ENCODE measurements at regions not wholly inside any gene's neighbourhood (a gene's known extent, or its start where the extent isn't known, plus 50 kb on each side); places are given as distances from the start of the nearest gene placed in this dataset.

DNA sequence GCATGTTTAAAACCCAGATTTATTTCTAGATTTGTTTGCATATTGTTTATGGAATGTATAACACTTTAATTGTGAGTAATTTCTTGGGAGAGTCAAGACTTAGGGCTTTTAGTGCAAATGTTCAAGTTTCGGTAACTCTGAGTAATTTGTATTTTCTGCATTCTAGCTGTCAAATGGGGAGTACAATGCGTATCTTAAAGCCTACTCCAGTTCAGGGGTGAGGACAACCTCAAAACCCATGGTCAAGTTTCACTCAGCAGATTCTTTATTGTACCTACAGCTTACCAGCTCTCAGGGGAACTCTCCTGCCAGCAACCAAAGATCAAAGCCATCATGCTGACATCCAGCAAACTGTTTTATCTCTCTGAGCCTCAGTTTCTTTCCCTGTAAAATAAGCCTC lies 458.6 kb upstream of the JARID2 start:
- ATAC-seq (no peak), DNase-seq (ENCODE audit: missing footprints) (no peak)
- intact Hi-C loops (cut with DNase I): no loop called here

DNA sequence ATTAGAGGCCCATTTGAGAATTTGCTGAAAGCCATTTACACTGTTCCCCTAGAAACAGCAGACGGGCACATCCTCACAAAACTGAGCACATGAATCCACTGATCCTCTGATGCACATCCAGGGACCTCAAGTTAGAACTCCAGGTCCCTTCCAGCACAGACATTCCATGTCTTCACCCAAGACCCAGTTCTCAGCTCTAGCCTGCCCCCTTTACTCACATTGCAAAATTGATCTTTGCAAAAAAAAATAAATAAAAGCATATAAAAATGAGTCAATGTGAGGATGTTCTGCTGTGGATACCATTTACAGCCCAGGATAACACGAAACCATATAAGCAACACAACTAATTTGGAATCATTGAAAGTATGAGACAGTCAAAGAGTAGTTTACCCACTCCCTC lies 458.2 kb upstream of the JARID2 start:
- intact Hi-C loops (cut with DNase I): no loop called here
- DNase-seq (ENCODE audit: missing footprints) (no peak), ATAC-seq (no peak)

GRCh38 chr6:14789996-14790395 lies 455.9 kb upstream of the JARID2 start:
- intact Hi-C loops (cut with DNase I): no loop called here
- no peak for DNase-seq (ENCODE audit: missing footprints)

GRCh38 chr6:14790976-14791375 lies 454.9 kb upstream of the JARID2 start:
- ATAC-seq (no peak), DNase-seq (ENCODE audit: missing footprints) (no peak)
- intact Hi-C loops (cut with DNase I): no loop called here

More at GRCh38 chr6:14789996-14790395, 455.9 kb upstream of the JARID2 start:
- no peak for ATAC-seq

DNA sequence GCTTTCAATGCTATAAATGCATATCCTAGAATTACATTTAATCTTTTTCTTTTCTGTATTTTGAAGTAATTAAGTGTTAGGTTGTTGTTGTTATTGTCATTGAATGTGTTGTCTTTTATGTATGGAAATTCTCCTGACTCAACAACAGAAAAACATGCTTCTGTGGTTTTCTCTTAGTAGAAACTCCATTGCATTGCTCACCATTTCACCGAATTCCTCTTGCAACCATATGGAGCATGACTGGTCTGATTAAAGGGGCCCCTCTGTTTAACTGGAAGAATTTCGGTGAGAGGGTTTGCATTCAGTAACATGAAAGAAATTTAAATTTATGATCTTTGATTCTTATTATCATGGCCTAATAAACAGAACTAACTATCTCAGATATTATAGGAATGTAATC lies 454.3 kb upstream of the JARID2 start:
- ATAC-seq (no peak), DNase-seq (ENCODE audit: missing footprints) (no peak)
- intact Hi-C loops (cut with DNase I): no loop called here

DNA sequence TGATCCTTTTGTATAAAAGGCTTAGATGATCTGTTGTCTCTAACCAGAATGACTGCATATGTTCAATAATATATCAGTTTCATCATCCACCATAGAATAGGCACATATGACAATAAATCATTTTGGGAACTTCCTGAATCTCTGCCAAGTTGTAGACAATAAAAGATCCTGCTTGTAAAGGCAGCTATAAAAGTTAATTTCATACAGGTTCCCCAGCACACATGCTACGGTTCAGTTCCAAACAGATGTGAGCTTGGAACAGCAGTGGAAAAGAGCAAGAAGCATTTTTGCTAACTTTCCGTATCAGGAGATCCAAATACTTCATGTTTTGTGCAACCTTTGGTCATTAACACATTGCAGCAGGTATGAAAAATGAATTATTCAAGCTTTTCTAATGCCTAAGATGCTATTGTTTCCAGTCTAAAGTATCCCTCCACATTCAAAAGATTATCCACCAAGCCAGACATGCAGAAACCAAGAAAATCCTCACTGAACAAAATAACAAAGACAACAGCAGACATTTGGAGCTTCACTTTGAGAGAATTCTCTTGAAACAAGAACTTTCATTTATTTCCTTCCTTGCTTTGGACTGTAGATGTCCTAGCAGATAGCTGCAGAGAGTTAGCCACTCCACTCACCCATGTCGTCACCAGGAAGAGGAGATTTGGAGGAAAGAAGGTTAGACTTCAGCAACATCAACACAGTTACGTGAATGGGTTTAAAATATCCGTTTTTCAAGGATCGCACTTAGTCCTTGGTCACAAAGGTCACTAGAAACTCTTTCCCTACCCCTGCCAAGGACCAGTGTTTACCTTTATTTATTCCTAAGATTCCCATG lies 453.5 kb upstream of the JARID2 start:
- ATAC-seq: no peak
- intact Hi-C loops (cut with DNase I): no loop called here
- no peak for DNase-seq (ENCODE audit: missing footprints)

DNA sequence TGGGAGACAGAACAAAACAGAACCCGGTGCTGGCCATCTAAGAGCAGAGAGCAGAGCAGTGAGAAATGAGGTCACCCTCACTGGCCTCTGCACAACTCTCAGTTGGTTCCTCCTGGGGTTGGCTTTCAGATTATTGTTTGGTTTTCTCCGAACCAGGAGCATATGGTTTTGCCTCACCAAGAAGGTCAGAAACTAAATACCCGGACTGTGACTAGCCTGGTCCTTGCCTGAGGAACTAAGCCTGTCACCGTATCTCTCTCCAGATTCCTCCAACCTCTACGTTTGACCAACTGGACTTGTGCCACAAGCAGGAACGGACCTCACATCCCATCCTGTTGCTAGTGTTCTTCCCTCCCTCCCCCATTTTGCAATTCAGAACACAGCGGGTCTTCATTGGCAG lies 450.4 kb upstream of the JARID2 start:
- ATAC-seq (no peak), DNase-seq (ENCODE audit: missing footprints) (no peak)
- intact Hi-C loops (cut with DNase I): no loop called here

- DNase-seq (ENCODE audit: missing footprints) (no peak), ATAC-seq (no peak)
- intact Hi-C loops (cut with DNase I): no loop called here
Observed at GRCh38 chr6:14796974-14797762, 448.7 kb upstream of the JARID2 start.

DNA sequence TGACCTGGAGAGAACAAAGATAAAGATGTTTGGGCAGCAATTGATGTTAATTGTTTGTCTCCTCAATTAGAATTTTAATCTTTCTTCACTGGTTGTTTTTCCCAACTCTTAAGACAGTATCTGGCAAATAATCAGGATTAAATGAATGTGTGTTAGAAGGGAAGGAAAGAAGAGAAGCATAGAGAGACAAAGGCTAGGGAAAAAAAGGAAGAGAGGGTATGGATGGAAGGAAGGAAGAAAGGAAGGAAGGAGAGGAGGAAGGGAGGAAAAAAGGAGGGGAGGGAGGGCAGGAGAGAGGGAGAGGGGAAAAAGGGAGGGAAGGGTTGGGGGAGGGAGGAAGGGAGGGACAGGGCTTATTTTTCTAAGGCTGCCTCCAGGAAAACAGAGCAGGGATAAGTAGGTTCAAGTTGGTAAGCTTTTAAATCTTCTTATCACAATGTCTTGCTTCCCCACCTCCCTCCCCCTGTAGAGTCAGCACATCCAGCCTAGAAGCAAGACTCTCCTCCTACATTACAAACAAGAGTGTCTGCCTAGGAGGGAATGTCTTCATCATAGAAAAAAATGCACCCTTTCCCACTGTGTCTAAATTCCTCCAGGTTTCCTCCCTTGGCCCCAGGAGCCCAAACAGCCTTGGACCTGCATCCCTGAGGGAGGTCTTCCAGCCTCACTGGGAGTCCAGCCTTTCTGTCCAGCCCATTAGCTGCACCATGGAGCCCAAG lies 447.8 kb upstream of the JARID2 start:
- intact Hi-C loops (cut with DNase I): no loop called here
- DNase-seq (ENCODE audit: missing footprints): no peak
- no peak for ATAC-seq

GRCh38 chr6:14798594-14798982 lies 447.3 kb upstream of the JARID2 start:
- intact Hi-C loops (cut with DNase I): no loop called here
- DNase-seq (ENCODE audit: missing footprints): no peak
- no peak for ATAC-seq

DNA sequence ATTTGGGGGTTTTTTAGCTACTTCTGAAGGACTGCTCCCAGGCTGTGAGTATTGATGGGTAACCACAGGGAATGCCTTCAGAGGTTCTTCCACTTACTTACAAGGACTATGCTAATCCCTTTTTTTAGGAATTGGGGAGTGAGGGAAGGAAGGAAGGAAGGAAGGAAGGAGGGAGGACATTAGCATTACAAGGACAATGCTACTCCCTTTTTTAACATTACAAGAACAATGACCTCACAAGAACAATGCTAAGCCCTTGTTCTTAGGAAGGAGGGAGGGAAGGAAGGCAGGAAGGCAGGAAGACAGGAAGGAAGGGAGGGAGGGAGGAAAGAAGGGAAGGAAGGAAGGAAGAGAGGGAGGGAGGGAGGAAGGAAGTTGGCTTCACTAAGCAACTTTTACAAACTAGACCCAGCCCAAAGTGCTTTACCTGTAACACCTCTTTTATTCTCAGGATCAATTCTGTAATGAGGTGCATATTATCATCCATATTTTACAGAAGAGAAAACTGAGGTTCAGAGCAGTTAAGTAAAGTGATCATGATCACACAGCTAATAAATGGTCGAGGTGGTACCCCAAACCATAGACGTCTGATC lies 446.8 kb upstream of the JARID2 start:
- DNase-seq (ENCODE audit: missing footprints) (no peak), ATAC-seq (no peak)
- intact Hi-C loops (cut with DNase I): no loop called here

GRCh38 chr6:14799928-14800327 lies 445.9 kb upstream of the JARID2 start:
- peak; percentile 95 for ATAC-seq
- intact Hi-C loops (cut with DNase I): loop anchor here (10.0 kb wide), 1 partner anchor 585 kb away; no protein-coding TSS in a partner anchor

DNA sequence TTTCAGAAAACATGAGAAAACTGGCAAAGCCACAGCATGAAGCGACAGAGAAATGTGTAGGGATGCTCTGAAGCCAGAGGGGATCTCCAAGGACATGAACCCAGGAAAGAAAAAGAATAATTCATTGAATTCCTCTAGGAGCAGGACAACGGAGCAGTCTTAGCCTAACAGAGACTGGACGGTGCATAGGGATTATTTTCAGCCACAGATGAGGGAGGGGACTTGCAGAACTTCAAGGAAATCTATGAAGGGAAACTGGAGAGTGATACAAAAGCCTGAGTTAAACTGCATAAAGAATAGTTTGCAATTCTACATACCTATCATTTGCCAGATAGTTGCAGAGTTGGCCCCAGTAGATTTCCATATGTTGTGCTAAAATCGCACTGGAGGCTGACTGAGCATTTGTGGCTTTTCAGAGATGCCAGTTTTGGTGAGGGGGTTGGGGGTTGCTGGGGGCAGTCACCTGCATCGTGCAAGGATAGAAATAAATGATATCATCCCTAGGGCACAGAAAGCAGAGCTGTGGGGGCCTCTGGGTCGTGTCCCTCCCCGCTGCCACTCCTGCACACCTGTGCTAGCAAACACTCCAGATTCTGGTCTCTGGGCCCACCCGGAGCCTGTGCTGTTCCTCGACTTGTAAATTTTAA lies 443.2 kb upstream of the JARID2 start:
- ATAC-seq (no peak), DNase-seq (ENCODE audit: missing footprints) (no peak)
- intact Hi-C loops (cut with DNase I): loop anchor here (10.0 kb wide), 1 partner anchor 588 kb away; no protein-coding TSS in a partner anchor

More at GRCh38 chr6:14799928-14800327, 445.9 kb upstream of the JARID2 start:
- DNase-seq (ENCODE audit: missing footprints): no peak

DNA sequence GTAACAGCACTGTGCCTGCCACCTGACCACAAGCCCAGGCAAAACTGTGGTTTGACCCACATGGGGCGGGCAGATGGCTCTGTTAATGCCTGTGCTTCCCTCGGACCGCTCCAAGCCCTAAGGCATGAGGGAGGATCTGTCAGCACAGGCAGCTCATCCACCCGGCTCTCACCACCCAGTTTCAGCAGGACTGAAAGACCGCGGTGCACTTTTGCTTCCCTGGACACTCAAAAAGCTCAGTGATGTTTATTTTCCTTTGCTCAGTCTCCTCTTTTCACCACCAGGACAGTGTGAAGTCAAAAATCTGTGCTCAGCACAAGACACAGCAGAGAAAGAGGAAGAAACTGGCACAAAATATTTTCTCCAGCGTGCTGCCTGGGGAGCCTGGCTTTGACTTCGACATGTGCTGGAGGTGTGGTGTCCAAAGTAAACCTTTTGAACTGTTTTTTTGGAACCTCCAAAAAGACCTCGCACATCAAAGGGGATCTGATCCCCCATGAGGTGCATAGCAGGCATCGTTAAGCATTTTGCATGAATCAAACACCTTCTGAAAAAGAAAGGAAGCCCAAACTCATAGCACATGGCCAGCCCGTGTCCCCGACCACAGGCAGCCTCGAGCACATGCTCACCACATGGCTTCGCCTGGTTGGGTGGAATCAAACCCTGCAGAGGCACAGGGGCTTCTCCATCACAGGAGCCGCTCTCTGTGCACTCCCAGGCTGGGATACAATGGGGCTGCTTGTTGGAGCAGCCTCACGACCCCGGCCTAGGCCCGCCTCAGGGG lies 441.7 kb upstream of the JARID2 start:
- intact Hi-C loops (cut with DNase I): loop anchor here (10.0 kb wide), 1 partner anchor 589 kb away; no protein-coding TSS in a partner anchor
- ATAC-seq: peak; percentile 4
- no peak for DNase-seq (ENCODE audit: missing footprints)

DNA sequence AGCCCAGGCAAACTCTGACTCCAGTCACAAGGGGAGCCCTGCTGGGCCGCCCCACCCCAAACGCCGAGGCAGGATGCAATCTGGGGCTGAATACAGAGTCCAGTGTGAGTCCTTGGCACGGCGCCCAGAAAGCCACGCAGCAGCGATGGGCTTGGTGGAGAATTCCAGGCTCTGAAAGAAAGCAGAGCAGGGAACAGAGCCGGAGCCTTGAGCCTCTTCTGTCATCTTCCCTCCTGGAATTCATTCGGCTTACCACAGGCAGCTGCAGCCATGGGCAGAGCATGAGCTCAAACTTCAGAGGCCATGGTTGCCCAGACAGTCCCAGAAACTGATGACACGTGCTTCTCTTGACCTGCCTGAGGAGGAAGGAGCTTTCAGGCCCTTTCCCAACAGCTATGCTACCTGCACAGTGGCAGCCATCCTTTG lies 441.1 kb upstream of the JARID2 start:
- intact Hi-C loops (cut with DNase I): loop anchor here (10.0 kb wide), 1 partner anchor 590 kb away; no protein-coding TSS in a partner anchor
- DNase-seq (ENCODE audit: missing footprints): peak; percentile 92
- ATAC-seq: peak; percentile 66

DNA sequence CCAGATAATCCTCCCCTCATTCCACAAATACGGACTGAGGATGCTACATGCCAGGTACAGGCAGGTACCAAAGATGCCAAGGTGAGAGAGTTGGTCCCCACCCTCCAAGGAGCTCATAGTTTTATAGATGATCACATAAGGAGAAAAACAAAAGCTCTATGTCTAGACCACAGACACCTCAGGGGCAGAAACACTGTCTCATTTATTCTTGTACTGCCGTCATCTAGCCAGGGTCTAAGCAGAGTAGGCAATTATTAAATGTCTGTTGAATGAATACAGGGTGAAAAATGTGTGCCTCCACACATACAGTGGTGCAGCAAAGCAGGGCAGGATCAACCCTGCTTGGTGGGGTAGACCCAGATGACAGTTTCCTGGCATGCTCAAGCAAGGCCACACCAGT lies 439.8 kb upstream of the JARID2 start:
- intact Hi-C loops (cut with DNase I): loop anchor here (10.0 kb wide), 1 partner anchor 591 kb away; no protein-coding TSS in a partner anchor
- ATAC-seq (no peak), DNase-seq (ENCODE audit: missing footprints) (no peak)

DNA sequence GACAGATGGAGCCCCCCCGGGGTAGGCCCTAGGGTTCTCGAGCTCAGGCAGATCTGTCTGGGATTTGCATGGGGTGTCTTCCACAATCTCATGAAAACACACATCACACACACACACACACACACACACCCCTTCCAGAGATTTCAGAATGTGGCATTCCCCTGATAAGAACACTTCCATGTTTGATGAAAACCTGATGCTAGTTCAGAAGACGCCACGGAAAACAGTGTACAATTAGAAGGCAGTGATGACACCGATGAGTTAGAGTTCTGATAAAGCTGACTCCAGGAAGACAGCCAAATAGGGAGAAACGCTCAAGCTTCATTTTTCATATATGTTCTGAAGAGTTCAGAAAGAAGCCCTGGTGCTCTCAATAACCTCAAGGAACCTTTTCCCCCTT lies 438.7 kb upstream of the JARID2 start:
- ATAC-seq (no peak), DNase-seq (ENCODE audit: missing footprints) (no peak)
- intact Hi-C loops (cut with DNase I): loop anchor here (10.0 kb wide), 1 partner anchor 592 kb away; no protein-coding TSS in a partner anchor
